ENCODE measurements at regions not wholly inside any gene's neighbourhood (a gene's known extent, or its start where the extent isn't known, plus 50 kb on each side); places are given as distances from the start of the nearest gene placed in this dataset.

- DNase-seq (ENCODE audit: low spot score, unreplicated experiment) = no peak
- Mint-ChIP-seq H3K27me3 (peaks cover 54% of the 10 kb centered on the region), H3K9me3 (ENCODE audit: low read depth) (peaks cover 9% of the 10 kb centered on the region), H3K36me3 (ENCODE audit: insufficient read depth) (peaks cover 2% of the 10 kb centered on the region), H3K4me1 (ENCODE audit: low read depth) (no peaks in the 10 kb centered on the region), H3K27ac (no peak overlapping the region), H3K4me3 (ENCODE audit: low read depth) (no peak overlapping the region)
- no peak for TF ChIP-seq CTCF (IDR thresholded peaks at IDR 0.05; ENCODE audit: unreplicated experiment)
These were observed 68.7 kb upstream of the PTCSC3 start for GRCh38 chr14:36245223-36245622.

GRCh38 chr14:36243183-36243582, 66.7 kb upstream of the PTCSC3 start:
- TF ChIP-seq CTCF (IDR thresholded peaks at IDR 0.05; ENCODE audit: unreplicated experiment) = no peak
- no peaks in the 10 kb centered on the region for H3K4me1 Mint-ChIP-seq (ENCODE audit: low read depth)
- H3K4me3 Mint-ChIP-seq (ENCODE audit: low read depth) = no peak overlapping the region
- peaks cover 69% of the 10 kb centered on the region for H3K27me3 Mint-ChIP-seq
- DNase-seq (ENCODE audit: low spot score, unreplicated experiment) = no peak
- no peak overlapping the region for H3K27ac Mint-ChIP-seq
- H3K9me3 Mint-ChIP-seq (ENCODE audit: low read depth) = peaks cover 3% of the 10 kb centered on the region
- no peaks in the 10 kb centered on the region for H3K36me3 Mint-ChIP-seq (ENCODE audit: insufficient read depth)

- Mint-ChIP-seq H3K4me1 (ENCODE audit: low read depth) (no peaks in the 10 kb centered on the region), H3K9me3 (ENCODE audit: low read depth) (no peaks in the 10 kb centered on the region)
These were observed 64.7 kb upstream of the PTCSC3 start for GRCh38 chr14:36241183-36241582.

GRCh38 chr14:36238666-36239363, 62.3 kb upstream of the PTCSC3 start:
- Mint-ChIP-seq H3K4me3 (ENCODE audit: low read depth) (no peak overlapping the region), H3K9me3 (ENCODE audit: low read depth) (no peaks in the 10 kb centered on the region), H3K27me3 (peaks cover 61% of the 10 kb centered on the region), H3K27ac (no peak overlapping the region), H3K4me1 (ENCODE audit: low read depth) (no peaks in the 10 kb centered on the region), H3K36me3 (ENCODE audit: insufficient read depth) (no peaks in the 10 kb centered on the region)
- TF ChIP-seq CTCF (IDR thresholded peaks at IDR 0.05; ENCODE audit: unreplicated experiment) = no peak
- no peak for DNase-seq (ENCODE audit: low spot score, unreplicated experiment)

More at GRCh38 chr14:36241183-36241582, 64.7 kb upstream of the PTCSC3 start:
- no peaks in the 10 kb centered on the region for H3K36me3 Mint-ChIP-seq (ENCODE audit: insufficient read depth)
- peaks cover 62% of the 10 kb centered on the region for H3K27me3 Mint-ChIP-seq
- no peak overlapping the region for H3K4me3 Mint-ChIP-seq (ENCODE audit: low read depth)
- DNase-seq (ENCODE audit: low spot score, unreplicated experiment) = no peak
- H3K27ac Mint-ChIP-seq = no peak overlapping the region
- no peak for TF ChIP-seq CTCF (IDR thresholded peaks at IDR 0.05; ENCODE audit: unreplicated experiment)

GRCh38 chr14:36233217-36233616, 56.7 kb upstream of the PTCSC3 start:
- Mint-ChIP-seq H3K4me1 (ENCODE audit: low read depth) (no peaks in the 10 kb centered on the region), H3K4me3 (ENCODE audit: low read depth) (no peak overlapping the region), H3K27ac (no peak overlapping the region), H3K9me3 (ENCODE audit: low read depth) (no peaks in the 10 kb centered on the region), H3K27me3 (peaks cover 77% of the 10 kb centered on the region), H3K36me3 (ENCODE audit: insufficient read depth) (no peaks in the 10 kb centered on the region)
- no peak for TF ChIP-seq CTCF (IDR thresholded peaks at IDR 0.05; ENCODE audit: unreplicated experiment)
- DNase-seq (ENCODE audit: low spot score, unreplicated experiment) = no peak

Data from progenitor cell of endocrine pancreas (in vitro differentiated cells).